Endometrial microvascular endothelial cells (primary cell): ENCODE measurements at regions not wholly inside any gene's neighbourhood (a gene's known extent, or its start where the extent isn't known, plus 50 kb on each side); places are given as distances from the start of the nearest gene placed in this dataset.

ENCODE experiments used
- in situ Hi-C: cut with HindIII; loops from 2 replicates; pipeline ENCODE4 v1.10.0; 2017; ENCODE audit warnings: low sequenced_read_pairs, low pct_unique_long_range_greater_than_20kb; ENCODE audit errors: inconsistent ontology term

DNA sequence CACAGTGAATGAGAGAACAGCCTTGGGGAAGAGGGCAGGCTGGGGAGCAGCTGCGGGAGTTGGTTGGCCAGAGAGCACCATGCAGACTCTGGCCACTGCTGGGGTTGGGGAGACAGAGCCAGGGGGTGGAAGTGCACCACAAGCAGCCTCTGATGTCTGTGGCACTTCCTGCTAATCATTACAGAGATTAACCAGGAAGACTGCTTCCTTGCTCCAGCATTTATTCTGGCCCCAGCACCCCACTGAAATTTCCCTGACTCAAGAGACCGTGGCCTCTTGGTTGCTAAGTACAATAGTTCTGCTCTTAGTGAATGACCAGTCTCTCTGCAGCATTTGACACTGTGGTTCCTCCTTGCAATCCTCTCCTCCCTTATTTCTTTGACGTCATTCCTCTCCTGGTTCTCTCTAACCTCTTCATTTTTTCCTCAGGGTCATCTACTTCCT is 266.2 kb upstream of the ROPN1 start:
- in situ Hi-C loops: no loop called here

DNA sequence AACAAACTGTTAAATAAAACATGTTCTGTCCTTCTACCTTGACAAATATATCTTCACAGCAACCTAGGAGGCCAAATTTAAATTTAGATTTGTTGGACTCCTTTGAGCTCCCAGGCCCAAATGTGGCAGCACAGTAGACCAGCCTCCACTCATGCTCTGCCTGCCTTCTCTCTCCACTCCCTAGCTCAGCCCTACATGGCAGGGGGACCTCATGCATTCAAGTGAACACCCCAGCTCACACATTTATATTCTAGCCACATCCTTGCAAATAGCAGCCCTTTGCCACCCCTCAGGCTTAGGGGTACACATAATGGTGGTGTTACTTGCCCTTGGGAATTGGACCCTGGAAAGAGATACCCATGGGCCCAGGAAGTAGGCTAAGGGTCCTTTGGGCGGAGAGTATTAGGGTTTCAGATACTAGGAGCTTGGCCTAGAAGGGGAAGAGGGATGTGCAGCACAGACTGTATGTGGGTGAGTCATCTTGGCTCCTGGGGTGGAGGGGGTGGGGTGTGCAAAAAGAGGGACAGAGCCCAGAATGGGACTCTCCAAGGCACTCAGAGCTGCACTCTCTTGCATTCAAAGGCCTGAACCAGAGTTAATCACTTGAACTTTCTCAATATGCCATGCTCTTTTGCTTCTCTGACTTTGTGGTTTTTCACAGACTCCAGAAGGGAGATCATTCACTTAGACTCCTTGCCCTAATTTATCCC is 268.4 kb upstream of the ROPN1 start:
- in situ Hi-C loops: no loop called here

DNA sequence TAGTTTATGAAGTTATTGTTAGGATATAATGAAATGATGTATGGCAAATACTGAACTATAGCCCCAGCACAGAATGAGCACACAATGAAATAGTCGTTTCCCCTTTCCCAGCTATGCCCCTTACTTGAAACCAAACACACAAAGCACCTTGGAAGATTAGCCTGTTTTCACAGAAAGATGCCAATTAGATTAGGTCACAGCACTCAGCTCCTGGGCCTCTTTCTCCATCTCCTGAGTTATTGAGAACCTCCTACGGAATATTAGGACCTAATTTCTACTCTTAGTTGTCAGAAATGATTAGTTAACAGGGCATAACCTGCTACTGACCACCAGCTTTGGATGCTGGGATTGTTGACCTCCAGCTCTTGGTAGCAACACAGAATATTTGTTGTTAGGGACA is 269.4 kb upstream of the ROPN1 start:
- in situ Hi-C loops: no loop called here

DNA sequence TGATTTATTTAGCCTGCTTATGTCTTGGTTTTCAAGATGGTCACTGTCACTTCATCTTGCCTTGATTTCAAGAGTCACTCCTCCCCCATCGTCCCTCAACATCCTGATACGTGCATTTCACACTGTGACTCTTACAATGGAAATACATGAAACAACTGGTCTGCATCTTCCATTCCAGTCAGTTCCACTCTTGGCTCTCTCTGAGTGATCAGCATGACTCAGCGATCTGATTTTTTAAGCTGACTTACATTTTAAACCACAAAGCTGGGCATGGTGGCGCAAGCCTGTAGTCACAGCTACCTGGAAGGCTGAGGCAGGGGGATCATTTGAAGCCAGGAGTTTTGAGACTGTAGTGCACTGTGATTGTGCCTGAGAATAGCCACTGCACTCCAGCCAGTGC is 271.2 kb upstream of the ROPN1 start:
- in situ Hi-C loops: no loop called here

DNA sequence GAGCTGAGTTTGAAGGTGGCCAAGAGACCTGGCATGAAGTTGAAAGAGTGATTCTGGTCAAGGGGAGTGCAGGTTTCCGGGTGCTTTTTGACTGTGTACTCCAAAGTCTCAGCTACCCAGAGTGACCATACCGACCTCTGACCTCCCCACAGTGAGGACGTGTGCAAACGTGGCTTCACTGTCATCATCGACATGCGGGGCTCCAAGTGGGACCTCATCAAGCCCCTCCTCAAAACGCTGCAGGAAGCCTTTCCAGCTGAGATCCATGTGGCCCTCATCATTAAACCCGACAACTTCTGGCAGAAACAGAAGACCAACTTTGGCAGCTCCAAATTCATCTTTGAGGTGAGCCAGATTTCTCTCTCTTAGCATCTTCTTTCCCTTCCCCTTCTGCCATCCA is 272.4 kb upstream of the ROPN1 start:
- in situ Hi-C loops: no loop called here

DNA sequence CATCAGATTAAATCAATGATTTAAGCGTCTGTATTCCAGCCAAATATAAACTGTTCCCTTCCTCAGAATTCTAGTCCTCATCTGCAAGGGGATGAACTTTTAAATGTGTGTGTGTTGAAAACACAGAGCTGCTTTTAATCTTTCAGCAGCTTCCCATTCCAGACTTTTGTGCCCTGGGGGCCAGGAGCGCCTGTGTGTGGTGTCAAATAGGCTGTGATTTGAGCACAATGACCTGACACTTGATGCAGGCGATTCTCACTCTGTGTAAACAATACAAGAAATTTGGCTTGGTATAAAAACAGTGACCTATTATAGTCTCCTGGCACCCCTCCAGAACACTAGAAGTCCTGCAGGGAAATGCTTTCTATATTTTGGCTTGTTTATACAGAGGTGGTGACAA is 274.6 kb upstream of the ROPN1 start:
- in situ Hi-C loops: no loop called here

DNA sequence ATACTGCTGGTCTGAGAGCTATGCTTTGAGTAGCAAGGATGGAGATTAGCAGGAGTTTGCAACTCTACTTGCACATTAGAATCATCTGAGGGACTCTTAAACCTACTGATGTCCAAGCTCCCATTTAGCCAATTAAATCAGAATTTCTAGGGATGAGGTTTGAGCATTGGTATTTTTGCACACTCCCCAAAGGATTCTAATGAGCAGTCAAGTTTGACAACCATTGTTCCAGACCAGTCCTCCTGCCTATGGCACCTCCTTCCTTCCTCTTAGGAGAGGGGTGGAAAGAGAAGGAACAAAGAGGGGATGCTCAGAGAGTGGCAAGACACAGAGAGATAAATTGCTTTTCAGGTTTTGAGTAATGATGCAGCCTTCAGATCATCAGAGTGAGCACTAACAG is 275.5 kb upstream of the ROPN1 start:
- in situ Hi-C loops: no loop called here

DNA sequence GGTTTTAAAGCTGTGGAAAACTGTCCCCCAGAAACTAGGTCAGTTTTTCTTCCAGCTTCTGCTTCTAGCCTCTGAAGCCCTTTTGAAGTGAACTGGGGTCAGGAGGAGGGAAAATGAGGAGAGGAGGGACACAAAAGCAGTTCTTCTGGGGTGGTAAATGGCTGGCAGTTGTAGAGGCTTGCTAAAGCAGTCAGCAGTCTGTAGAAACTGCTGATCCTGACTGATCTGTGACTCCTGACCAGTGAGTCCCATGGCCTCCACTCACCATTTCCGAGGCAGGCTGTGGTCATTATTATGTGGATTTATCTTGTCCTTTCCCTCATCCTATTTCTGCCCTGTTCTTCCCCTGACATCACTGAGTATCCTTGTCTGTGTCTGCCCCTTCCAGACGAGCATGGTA is 276.4 kb upstream of the ROPN1 start:
- in situ Hi-C loops: no loop called here

DNA sequence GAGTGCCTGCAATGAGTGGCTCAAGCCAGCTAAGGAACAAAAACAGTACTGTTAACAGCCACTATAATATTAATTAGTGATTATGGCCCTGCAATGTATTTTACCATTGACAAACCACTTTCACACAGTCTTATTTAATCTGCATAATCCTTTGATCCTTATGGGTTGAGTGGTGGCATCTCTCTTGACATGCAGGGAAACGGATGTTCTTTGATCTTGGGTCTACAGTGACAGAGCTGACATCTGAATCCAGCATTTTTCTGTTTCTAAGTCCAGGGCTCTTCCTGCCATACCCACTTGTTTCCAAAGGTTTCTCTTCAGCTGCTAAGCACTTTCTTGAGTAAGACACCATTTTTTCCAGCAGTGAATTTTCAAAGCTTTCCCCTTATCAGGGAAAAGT is 277.7 kb upstream of the ROPN1 start:
- in situ Hi-C loops: no loop called here

DNA sequence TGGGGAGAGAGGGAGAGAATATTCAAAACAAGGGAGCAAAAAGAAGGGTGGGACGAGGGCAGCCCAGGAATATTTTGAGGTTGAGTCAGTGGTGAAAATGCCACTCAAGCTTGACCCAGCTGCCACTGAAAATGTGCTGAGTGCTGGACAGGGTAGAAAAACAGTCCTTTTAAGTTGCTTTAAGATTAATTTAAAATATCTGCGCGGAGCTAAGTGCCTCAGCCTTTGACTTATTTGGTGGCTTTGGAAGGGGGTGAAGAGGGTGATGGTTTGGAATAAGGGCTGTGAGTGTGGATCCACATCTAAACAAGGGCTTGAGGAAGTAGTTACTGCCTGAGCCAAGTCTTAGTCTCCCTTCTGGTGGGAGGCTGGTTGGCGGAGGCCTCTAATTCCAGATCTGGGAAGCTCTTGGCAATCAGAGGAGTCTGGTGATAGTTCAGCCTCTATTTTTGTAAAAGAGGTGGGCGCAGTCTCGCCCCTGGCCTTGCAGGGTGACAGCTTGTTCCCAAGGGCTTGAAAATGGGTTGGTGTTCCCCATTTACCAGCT is 280.8 kb upstream of the ROPN1 start:
- in situ Hi-C loops: no loop called here

DNA sequence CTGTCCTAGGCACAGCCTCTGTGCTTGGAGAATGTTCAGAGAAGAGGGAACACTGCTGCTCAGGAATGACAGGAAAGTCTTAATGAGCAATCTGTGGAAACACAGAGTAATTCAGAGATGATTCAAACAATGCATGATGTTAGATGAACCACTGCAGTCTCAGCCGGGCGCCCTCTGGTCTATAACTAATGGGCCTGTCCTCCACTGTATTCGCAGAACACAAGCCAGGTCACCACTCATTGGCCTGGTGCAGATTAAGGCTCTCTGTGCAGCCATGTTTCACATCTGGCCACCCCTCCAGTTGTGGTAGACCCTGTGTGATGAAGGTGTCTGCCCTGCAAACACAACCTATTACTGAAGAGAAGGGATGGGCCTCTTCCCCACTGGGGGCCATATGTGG is 281.7 kb upstream of the ROPN1 start:
- in situ Hi-C loops: no loop called here

DNA sequence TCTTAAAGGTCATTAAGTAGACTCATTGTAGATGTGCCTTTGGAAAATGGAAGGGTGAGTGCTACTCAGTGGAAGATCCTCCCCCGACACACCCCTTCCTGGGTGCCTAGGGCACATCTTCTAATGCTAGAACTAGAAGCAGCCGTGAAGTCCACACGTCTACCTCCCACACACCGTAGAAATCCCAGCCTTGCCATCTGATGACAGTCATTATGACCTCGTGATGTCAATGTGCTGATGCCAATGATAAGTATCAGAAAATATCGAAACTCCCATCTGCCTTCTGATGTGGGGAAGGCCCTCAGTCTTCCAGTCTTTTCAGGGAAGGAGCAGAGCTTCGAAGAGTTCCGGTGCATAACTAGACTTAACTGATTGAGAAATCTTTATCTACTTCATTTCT is 282.1 kb upstream of the ROPN1 start:
- in situ Hi-C loops: no loop called here

DNA sequence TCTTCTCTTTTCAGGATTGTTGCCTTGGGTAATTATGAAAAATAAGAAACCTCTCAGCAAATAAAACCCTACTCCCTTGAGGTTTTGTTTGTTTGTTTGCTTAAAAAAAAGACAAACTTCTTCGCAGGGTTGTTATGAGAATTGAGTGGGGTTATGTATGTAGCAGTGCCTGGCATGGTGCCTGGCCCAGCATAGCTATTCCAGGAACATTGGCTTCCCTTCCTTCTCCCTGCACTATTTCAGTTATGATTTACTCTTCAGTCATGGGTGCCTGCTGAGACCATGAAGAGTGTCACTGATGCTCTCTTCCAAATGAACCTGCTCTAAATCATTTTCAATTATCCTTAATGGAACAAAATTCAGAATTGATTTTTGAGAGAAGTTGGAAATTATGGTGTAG is 283.5 kb upstream of the ROPN1 start:
- in situ Hi-C loops: no loop called here

DNA sequence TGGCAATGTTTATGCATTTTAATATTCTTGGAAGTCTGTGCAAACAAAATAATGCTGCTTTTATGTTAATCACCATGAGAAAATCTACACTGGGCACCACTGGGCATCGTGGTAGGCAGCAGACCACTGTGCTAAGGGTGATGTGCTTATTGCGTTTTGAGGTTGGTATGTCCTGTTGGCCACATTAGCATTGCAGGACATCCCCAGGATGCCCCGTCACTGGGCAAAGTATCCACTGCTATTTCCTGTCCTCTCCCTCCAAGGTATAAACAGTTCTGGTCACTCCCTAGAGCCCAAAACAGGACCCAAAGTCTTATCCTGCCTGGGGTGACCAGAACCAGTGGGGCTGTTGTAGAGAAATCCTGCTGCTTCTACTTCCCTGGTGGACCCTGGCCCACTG is 284.2 kb upstream of the ROPN1 start:
- in situ Hi-C loops: no loop called here

DNA sequence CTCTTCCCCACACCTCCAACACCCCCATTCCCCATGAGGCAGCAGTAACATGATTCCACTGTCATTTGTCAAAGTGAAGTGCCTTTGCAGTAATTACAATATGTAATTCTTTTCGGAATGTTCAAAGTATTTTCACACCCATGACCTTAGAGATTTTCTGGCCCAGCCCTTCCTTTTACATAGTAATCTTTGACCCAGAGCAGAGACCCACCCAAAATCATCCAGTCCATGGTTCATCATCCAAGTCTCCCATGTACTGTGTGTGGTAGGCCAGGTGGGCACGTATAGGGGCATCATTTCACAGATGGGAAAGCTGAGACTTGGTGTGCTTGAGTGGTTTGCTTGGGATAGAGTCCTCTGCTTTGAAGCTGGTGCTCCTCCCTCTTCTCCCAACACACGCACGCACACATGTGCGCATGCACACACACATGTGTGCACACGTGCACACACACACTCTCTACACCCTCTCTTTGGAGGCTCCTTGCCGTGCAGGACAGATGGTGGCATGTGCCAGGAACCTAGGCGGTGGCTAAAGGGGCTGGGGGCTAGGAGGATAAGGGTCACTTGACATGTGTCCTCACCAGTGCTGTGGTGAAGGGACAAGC is 284.7 kb upstream of the ROPN1 start:
- in situ Hi-C loops: no loop called here

DNA sequence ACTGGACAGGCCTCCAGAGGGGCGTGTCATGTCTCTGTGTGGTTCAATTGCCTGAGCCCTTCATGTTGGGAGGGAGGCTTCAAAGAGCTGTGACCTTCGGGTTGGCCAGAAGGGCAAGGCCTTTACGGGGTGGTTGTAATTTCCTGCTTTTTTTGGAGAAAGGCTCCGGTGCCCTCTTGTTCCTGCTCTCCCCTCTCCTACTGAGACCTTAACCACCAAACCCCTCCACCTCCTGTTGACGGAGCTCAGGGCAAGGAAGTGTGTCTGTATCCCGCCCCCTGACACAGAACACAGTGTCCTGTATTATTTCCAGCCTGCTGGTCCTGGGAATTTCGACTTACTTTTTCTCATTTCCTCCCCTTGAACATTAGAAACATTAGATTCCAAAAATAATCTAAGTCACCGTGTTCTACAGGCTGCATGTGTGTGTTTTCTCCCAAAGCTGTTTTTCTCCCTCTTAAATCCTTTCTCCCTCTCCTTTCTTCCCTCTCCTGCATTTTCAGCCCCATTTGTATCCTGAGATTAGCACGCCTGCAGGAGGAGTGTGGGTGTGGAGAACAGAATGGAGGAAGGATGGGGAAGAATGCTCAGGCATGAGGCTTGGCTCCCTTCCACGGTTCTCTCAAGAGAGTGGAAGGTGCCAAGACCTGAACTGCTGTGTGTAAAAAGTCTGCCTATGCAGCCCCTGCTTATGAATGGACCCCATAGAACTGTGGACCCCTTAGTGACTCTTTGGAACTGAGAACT is 285.4 kb upstream of the ROPN1 start:
- in situ Hi-C loops: no loop called here

DNA sequence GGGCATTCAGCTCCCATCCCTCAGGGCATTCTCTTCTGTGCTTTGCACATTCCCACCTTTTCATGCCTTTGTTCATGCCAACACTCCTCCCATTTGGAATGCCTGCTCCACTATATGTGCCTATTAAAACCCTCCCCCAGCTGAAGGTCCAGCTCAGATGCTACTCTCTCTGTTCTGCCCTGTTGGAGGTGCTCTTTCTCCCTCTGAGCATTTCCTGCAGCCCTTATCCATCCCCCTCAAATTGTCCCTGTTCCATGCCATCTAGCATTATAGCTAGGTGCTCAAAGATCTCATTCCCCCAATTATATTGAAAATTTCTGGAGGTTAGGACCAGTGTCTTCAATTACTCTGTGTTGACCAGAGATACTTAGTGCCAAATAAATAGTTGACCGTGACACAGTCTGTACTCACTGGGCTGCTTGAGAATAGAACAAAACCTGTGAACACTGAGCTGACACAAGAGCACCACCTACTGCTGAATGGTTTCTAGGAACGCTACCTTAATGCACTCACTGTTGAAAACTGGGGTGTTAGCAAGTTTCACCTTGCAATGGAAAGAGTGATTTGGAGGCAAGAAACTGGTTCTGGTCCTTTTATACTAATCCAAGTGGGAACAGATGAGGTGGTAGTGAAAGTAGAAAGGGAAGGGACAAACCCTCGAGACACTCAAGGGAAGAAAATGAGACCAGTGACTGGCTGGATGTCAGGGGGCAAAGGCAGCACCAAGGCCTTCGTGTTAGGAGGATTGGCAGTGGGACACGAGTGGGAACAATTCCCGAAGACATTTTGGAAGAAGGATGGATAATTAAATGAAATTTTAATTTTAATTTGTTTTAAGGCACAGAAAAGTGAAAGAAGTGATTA is 289.8 kb upstream of the ROPN1 start:
- in situ Hi-C loops: no loop called here

DNA sequence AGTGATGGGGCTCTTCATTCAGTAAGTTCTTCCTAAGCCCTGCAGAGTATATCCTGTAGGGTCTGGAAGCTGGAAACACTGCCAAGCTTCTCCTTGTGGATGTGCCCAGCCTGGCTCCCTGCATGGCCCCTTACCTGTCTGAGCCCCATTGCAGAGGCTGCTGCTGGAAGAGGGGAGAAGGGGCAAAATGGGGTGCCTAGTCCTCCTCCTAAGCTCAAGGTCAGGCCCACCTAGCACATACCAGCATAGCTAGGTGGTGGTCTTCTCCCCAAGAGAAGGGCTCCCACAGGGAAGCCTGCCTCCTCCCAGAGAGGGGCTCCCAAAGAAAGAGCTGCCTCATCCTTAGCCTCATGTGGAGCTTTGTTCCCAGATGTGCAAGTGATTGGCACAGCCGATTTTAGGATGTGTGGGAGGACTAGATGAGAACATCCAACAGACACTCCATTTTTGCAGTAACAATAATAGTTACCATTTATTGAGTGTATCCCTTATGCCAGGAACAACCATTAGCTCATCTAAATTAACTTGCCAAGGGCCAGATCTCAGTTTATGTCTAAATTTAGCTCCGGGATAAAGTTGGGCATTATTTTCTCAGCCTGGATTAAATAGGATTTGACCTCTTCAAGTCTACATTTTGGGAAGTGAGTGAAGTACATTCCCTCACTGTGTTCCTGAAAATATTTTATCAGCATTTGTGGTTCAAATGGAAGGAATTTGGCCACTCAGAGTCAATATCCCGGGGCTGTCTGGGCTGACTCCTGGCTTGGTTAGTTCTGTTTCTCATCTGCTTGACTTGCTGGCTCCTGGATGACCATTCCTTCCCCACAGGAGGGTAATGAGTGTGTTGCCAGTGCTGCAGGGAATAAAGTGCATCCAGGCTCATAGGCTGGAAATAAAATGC is 291.1 kb upstream of the ROPN1 start:
- in situ Hi-C loops: no loop called here
